Astrocyte of the spinal cord (primary cell): ENCODE measurements at regions not wholly inside any gene's neighbourhood (a gene's known extent, or its start where the extent isn't known, plus 50 kb on each side); places are given as distances from the start of the nearest gene placed in this dataset.
"Not testable (repeated sequence)": the region's sequence is repeated elsewhere in the genome, so short reads cannot be mapped to it uniquely, and the experiment has no call there.

ENCODE experiments used
- DNase-seq: peaks from one replicate; pipeline ENCODE4 v3.0.0; 2011; ENCODE audit warnings: low read depth, low spot score
- H3K4me3 ChIP-seq: 2 replicates; pipeline ENCODE4 v1.5.1; 2011; ENCODE audit warnings: low read depth, mild to moderate bottlenecking, low read length, moderate library complexity
- in situ Hi-C: cut with HindIII; loops from 2 replicates; pipeline ENCODE4 v1.10.0; 2017; ENCODE audit warnings: low sequenced_read_pairs

- in situ Hi-C loops, DNase-seq, H3K4me3 ChIP-seq: not testable (repeated sequence)
Measured at GRCh38 chr9:41779192-41779591, 350.0 kb downstream of the CNTNAP3B start.

GRCh38 chr9:41778535-41779071, 350.6 kb downstream of the CNTNAP3B start:
- H3K4me3 ChIP-seq, in situ Hi-C loops, DNase-seq: not testable (repeated sequence)

GRCh38 chr9:41777536-41777935, 351.7 kb downstream of the CNTNAP3B start:
- in situ Hi-C loops, H3K4me3 ChIP-seq, DNase-seq: not testable (repeated sequence)

- in situ Hi-C loops, H3K4me3 ChIP-seq, DNase-seq: not testable (repeated sequence)
Measured at GRCh38 chr9:41772541-41772940, 356.7 kb downstream of the CNTNAP3B start.

GRCh38 chr9:41771693-41772092, 357.5 kb downstream of the CNTNAP3B start:
- DNase-seq, H3K4me3 ChIP-seq, in situ Hi-C loops: not testable (repeated sequence)

GRCh38 chr9:41754822-41755221, 374.4 kb downstream of the CNTNAP3B start:
- H3K4me3 ChIP-seq, in situ Hi-C loops, DNase-seq: not testable (repeated sequence)

- H3K4me3 ChIP-seq, DNase-seq, in situ Hi-C loops: not testable (repeated sequence)
Measured at GRCh38 chr9:41754403-41754802, 374.8 kb downstream of the CNTNAP3B start.

- DNase-seq, in situ Hi-C loops, H3K4me3 ChIP-seq: not testable (repeated sequence)
Measured at GRCh38 chr9:41741897-41742296, 387.3 kb downstream of the CNTNAP3B start.

GRCh38 chr9:41741173-41741572, 388.1 kb downstream of the CNTNAP3B start:
- in situ Hi-C loops, H3K4me3 ChIP-seq, DNase-seq: not testable (repeated sequence)

GRCh38 chr9:41738681-41739080, 390.5 kb downstream of the CNTNAP3B start:
- in situ Hi-C loops, DNase-seq, H3K4me3 ChIP-seq: not testable (repeated sequence)

GRCh38 chr9:41699190-41699589, 430.0 kb downstream of the CNTNAP3B start:
- DNase-seq, in situ Hi-C loops, H3K4me3 ChIP-seq: not testable (repeated sequence)

- H3K4me3 ChIP-seq, in situ Hi-C loops: not testable (repeated sequence)
- DNase-seq = peak; percentile 24
Measured at GRCh38 chr9:41697080-41697479, 432.1 kb downstream of the CNTNAP3B start.

GRCh38 chr9:41679312-41679711, 449.9 kb downstream of the CNTNAP3B start:
- in situ Hi-C loops, H3K4me3 ChIP-seq, DNase-seq: not testable (repeated sequence)

GRCh38 chr9:41663497-41664036, 465.7 kb downstream of the CNTNAP3B start:
- in situ Hi-C loops, DNase-seq, H3K4me3 ChIP-seq: not testable (repeated sequence)

GRCh38 chr9:41658706-41659105, 469.6 kb upstream of the ZNG1F start:
- H3K4me3 ChIP-seq, DNase-seq, in situ Hi-C loops: not testable (repeated sequence)

GRCh38 chr9:41658116-41658515, 469.0 kb upstream of the ZNG1F start:
- DNase-seq, H3K4me3 ChIP-seq, in situ Hi-C loops: not testable (repeated sequence)

- H3K4me3 ChIP-seq, in situ Hi-C loops, DNase-seq: not testable (repeated sequence)
Measured at GRCh38 chr9:41657141-41657540, 468.0 kb upstream of the ZNG1F start.

GRCh38 chr9:41655071-41655554, 466.0 kb upstream of the ZNG1F start:
- DNase-seq, H3K4me3 ChIP-seq, in situ Hi-C loops: not testable (repeated sequence)
